ENCODE measurements at regions not wholly inside any gene's neighbourhood (a gene's known extent, or its start where the extent isn't known, plus 50 kb on each side); places are given as distances from the start of the nearest gene placed in this dataset.

- Histone ChIP-seq H3K36me3 (replicated peaks; ENCODE audit: control insufficient read depth, insufficient read depth, low read length) (no peaks in the 10 kb centered on the region), H3K27me3 (ENCODE audit: control insufficient read depth, insufficient read depth, low read length) (no peaks in the 10 kb centered on the region), H3K4me3 (ENCODE audit: insufficient read depth, low read depth, low read length) (no peak overlapping the region)
- DNase-seq = no peak
These were observed 146.9 kb downstream of the TFEC start for GRCh38 chr7:115883629-115884028.

DNA sequence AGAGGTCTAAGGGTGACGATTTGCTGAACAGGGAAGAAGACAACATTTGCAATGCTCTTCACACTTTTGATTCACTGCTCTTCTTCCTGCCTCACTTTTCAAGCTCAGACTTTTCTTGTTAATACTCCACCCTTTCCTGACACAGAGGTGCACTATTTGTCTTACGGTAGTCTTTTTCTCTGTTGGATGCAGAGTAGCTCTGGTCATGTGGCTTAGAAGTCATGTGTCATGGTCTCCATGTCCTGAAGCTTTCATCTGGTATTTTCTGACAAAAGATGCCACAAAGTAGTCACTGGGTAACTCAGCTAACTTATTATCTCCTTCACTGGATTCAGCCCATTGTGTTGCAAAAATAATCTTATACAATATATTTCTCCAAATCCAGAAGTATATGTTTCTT is 149.1 kb downstream of the TFEC start:
- Histone ChIP-seq H3K4me3 (ENCODE audit: insufficient read depth, low read depth, low read length) (no peak overlapping the region), H3K36me3 (replicated peaks; ENCODE audit: control insufficient read depth, insufficient read depth, low read length) (no peaks in the 10 kb centered on the region), H3K27me3 (ENCODE audit: control insufficient read depth, insufficient read depth, low read length) (no peaks in the 10 kb centered on the region)
- DNase-seq = no peak

DNA sequence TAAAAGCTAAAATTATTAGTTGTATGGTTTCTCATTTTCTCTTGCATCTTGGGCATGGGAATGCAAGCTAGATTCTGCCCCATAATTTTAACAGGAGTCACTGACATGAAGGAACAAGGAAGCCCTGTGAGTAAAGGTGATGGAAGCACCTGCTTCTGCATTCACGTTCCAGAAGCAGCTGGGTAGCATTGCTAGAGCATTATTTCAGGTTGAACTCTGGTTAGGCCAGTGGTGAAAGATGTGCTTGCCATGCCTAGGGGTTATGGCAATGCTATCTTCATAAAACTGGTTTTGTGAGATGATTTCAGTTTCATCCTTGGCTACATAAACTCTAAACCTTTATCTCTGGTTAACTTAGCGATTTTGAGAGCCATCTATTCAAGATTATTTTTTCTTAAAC is 151.4 kb downstream of the TFEC start:
- Histone ChIP-seq H3K4me3 (ENCODE audit: insufficient read depth, low read depth, low read length) (no peak overlapping the region), H3K36me3 (replicated peaks; ENCODE audit: control insufficient read depth, insufficient read depth, low read length) (no peaks in the 10 kb centered on the region), H3K27me3 (ENCODE audit: control insufficient read depth, insufficient read depth, low read length) (no peaks in the 10 kb centered on the region)
- DNase-seq = no peak

DNA sequence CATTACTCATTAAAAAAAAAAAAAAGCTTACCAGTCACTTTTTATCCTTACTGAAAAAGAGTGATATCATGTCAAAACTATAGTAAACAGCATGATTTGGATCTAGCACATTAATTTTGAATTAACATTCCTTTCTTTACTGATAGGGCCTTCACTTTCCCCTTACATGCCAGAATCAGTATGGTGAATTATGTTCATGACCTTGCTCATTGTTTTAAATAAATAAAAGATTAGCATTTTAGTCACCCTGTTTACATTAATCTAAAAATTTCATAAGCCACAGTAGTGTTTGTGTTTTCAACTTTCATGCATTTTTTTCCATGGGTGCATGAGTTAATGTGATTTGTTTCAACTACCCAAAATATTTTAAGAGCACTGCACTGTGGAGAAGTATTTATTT is 160.8 kb downstream of the TFEC start:
- H3K27me3 ChIP-seq (ENCODE audit: control insufficient read depth, insufficient read depth, low read length) = no peaks in the 10 kb centered on the region
- no peaks in the 10 kb centered on the region for H3K36me3 ChIP-seq (replicated peaks; ENCODE audit: control insufficient read depth, insufficient read depth, low read length)
- DNase-seq = no peak
- no peak overlapping the region for H3K4me3 ChIP-seq (ENCODE audit: insufficient read depth, low read depth, low read length)

DNA sequence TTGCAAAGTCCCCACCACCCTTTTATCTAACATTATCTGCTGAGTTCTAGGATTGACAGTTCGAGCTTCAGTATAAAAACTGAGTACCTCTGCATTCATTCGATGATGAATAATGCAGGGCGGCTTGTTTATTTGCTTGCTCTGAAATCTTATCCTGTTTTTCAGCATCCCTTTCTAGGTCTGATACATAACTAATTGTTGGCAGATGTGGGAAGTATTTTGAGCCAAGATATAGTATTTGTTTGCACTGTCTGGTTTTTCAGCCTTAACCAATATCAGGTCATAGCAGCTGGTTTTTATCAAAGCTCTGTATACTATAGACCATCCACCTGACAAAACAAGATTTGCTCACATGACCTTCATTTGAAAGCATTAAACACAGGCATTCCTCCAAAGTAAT is 161.4 kb downstream of the TFEC start:
- Histone ChIP-seq H3K4me3 (ENCODE audit: insufficient read depth, low read depth, low read length) (no peak overlapping the region), H3K36me3 (replicated peaks; ENCODE audit: control insufficient read depth, insufficient read depth, low read length) (no peaks in the 10 kb centered on the region), H3K27me3 (ENCODE audit: control insufficient read depth, insufficient read depth, low read length) (no peaks in the 10 kb centered on the region)
- no peak for DNase-seq

DNA sequence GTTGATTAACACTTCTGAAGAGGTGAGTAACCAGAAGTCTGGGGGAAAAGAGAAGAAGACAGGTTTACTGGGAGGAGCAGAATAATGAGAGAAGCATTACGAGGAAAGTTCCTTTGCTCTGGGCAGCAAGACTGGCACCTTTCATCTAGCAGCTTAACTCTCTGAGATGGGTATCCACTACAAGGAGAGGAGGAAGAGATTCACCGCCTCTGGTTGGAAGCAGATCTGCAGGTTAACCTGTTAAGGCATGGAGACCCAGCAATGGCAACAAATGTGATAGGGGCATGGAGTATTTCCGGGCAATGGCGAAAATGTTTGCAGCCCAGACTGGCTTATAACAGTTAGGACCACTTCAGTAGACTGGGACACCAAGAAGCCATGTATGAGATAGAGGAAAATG is 162.2 kb downstream of the TFEC start:
- H3K4me3 ChIP-seq (ENCODE audit: insufficient read depth, low read depth, low read length) = no peak overlapping the region
- no peak for DNase-seq
- no peaks in the 10 kb centered on the region for H3K36me3 ChIP-seq (replicated peaks; ENCODE audit: control insufficient read depth, insufficient read depth, low read length)
- H3K27me3 ChIP-seq (ENCODE audit: control insufficient read depth, insufficient read depth, low read length) = no peaks in the 10 kb centered on the region

DNA sequence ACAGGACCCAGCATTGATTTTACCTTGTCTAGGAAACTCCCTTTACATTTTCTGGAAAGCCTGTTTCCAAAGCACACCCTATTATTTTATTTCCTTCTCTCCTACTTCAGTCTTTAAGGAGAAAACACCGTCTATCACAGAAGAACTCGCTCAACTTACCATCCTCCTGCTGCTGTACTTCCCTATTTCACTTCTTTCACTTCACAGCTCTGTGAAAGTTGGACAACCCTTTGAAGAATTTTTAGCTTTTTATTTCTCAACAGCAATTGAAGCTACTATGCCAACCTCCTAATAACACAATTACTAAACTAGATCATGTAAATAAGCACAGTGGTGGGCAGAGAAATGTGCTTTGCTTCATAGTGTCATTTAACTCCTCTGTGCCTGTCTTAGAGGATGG is 166.5 kb downstream of the TFEC start:
- H3K4me3 ChIP-seq (ENCODE audit: insufficient read depth, low read depth, low read length) = no peak overlapping the region
- no peaks in the 10 kb centered on the region for H3K36me3 ChIP-seq (replicated peaks; ENCODE audit: control insufficient read depth, insufficient read depth, low read length)
- no peak for DNase-seq
- H3K27me3 ChIP-seq (ENCODE audit: control insufficient read depth, insufficient read depth, low read length) = no peaks in the 10 kb centered on the region

- no peaks in the 10 kb centered on the region for H3K27me3 ChIP-seq (ENCODE audit: control insufficient read depth, insufficient read depth, low read length)
- DNase-seq = no peak
- no peaks in the 10 kb centered on the region for H3K36me3 ChIP-seq (replicated peaks; ENCODE audit: control insufficient read depth, insufficient read depth, low read length)
- no peak overlapping the region for H3K4me3 ChIP-seq (ENCODE audit: insufficient read depth, low read depth, low read length)
These were observed 179.3 kb downstream of the TFEC start for GRCh38 chr7:115851291-115851690.

DNA sequence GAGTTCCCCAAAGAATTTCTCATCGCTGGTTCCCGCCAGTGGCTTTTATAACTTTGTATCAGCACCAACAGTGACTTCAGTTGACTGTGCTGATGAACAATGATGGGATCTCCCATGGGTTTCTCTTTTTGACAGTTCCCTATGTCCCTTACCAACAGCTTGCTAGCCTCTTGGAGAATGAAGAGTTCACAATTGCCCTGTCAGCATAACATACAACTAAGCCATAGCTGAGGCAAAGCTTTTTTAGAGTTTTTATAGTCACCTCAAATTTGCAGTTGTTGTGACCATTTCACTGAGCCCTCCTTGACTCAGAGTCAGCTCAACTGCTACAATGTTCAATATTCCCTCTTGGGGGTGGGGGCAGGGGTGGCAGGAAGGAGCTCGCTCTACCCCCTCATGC is 179.8 kb downstream of the TFEC start:
- Histone ChIP-seq H3K36me3 (replicated peaks; ENCODE audit: control insufficient read depth, insufficient read depth, low read length) (no peaks in the 10 kb centered on the region), H3K27me3 (ENCODE audit: control insufficient read depth, insufficient read depth, low read length) (no peaks in the 10 kb centered on the region), H3K4me3 (ENCODE audit: insufficient read depth, low read depth, low read length) (no peak overlapping the region)
- no peak for DNase-seq

GRCh38 chr7:115844857-115845256 is 185.7 kb downstream of the TFEC start:
- Histone ChIP-seq H3K36me3 (replicated peaks; ENCODE audit: control insufficient read depth, insufficient read depth, low read length) (no peaks in the 10 kb centered on the region), H3K27me3 (ENCODE audit: control insufficient read depth, insufficient read depth, low read length) (no peaks in the 10 kb centered on the region), H3K4me3 (ENCODE audit: insufficient read depth, low read depth, low read length) (no peak overlapping the region)
- no peak for DNase-seq

DNA sequence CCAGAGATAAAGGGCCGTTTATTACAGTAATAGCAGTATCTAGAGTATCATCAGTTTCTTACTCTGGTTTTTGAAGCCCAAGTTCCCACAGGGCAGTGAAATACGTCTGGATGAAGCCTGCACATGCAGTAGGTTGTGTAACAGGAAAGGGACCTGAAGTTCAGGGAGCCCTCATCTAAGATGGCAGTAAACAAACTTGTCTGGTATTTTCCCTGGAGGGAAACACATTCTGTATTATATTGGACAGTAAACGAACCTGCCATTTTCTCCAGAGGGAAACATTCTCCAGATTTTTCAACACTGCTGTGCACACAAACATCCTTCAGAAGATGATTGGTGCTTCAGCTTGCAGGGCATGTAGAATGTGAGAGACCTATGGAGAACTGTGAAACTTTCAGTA is 189.9 kb downstream of the TFEC start:
- Histone ChIP-seq H3K36me3 (replicated peaks; ENCODE audit: control insufficient read depth, insufficient read depth, low read length) (no peaks in the 10 kb centered on the region), H3K4me3 (ENCODE audit: insufficient read depth, low read depth, low read length) (no peak overlapping the region), H3K27me3 (ENCODE audit: control insufficient read depth, insufficient read depth, low read length) (no peaks in the 10 kb centered on the region)
- DNase-seq = no peak

DNA sequence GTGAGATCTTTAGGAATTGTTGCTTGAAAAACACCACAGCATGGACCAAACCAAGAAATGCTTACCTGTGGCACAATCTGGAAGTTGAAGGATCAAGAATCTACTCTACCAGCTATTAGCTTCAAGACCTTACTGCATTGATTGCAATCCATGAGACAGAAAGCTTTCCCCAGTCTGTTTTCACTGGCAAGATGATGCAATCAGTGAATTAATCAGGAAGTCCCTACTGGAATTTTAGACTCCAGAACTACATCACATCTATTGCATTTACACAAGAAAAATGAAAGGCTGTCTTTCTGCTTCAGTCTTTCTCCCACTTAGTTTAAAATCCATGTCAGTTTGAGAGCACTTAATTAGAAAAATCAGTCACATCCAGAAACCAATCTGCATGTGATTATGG is 191.7 kb downstream of the TFEC start:
- Histone ChIP-seq H3K27me3 (ENCODE audit: control insufficient read depth, insufficient read depth, low read length) (no peaks in the 10 kb centered on the region), H3K4me3 (ENCODE audit: insufficient read depth, low read depth, low read length) (no peak overlapping the region), H3K36me3 (replicated peaks; ENCODE audit: control insufficient read depth, insufficient read depth, low read length) (no peaks in the 10 kb centered on the region)
- no peak for DNase-seq

DNA sequence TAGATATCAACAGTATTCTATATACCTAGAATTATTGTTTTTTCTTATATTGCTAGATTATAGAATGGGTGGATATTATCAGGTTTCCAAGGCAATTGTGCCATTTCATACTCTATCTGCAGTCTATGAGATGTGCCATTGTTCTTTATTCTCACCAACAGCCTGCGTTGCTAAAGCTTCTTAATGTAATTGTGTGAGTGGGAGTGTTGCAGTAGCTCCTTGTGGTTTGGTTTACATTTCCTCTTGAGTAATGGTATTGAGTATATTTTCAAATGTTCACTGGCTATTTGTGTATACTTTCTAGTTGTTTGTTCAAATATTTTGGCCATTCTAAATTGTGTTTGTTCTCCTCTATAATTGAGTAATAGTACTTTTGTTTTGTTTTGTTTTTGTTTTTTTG is 199.2 kb downstream of the TFEC start:
- Histone ChIP-seq H3K36me3 (replicated peaks; ENCODE audit: control insufficient read depth, insufficient read depth, low read length) (no peaks in the 10 kb centered on the region), H3K4me3 (ENCODE audit: insufficient read depth, low read depth, low read length) (no peak overlapping the region), H3K27me3 (ENCODE audit: control insufficient read depth, insufficient read depth, low read length) (no peaks in the 10 kb centered on the region)
- DNase-seq = no peak

GRCh38 chr7:115827305-115828045 is 203.1 kb downstream of the TFEC start:
- H3K27me3 ChIP-seq (ENCODE audit: control insufficient read depth, insufficient read depth, low read length) = no peaks in the 10 kb centered on the region
- H3K4me3 ChIP-seq (ENCODE audit: insufficient read depth, low read depth, low read length) = no peak overlapping the region
- DNase-seq = no peak
- no peaks in the 10 kb centered on the region for H3K36me3 ChIP-seq (replicated peaks; ENCODE audit: control insufficient read depth, insufficient read depth, low read length)

DNA sequence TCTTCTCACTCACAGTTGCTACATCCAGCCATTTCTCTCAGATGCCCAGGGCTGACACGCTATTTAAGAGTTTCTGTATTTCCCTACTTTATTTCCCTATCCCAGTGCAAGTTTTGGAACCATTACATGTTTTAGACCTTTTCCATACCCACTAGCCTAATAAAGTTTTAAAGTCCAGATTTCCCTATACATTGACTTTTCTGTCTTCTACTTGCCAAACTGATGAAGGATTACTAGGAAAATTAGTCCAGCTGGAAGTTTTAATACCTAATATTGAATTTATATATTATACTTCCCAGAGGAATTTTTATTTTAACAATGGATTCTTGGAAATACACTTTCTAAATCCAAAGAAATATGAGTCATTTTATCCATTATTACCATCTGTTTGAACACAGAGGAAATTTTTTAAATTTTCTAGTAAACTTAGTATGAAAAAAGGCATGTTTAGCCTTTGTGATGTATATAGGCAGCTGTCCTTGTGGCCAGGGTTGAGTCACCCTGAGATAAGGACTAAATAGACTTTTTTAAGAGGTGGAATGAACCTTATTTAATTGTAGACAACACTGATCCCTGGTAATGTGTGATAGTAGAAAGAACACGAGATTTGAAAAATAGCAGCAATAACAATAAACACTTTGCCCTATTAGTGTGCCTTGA is 205.0 kb downstream of the TFEC start:
- DNase-seq = no peak
- Histone ChIP-seq H3K4me3 (ENCODE audit: insufficient read depth, low read depth, low read length) (no peak overlapping the region), H3K36me3 (replicated peaks; ENCODE audit: control insufficient read depth, insufficient read depth, low read length) (no peaks in the 10 kb centered on the region), H3K27me3 (ENCODE audit: control insufficient read depth, insufficient read depth, low read length) (no peaks in the 10 kb centered on the region)

All from H7 (cell line).